ENCODE measurements at regions not wholly inside any gene's neighbourhood (a gene's known extent, or its start where the extent isn't known, plus 50 kb on each side); places are given as distances from the start of the nearest gene placed in this dataset.
"Not testable (repeated sequence)": the region's sequence is repeated elsewhere in the genome, so short reads cannot be mapped to it uniquely, and the experiment has no call there.

DNA sequence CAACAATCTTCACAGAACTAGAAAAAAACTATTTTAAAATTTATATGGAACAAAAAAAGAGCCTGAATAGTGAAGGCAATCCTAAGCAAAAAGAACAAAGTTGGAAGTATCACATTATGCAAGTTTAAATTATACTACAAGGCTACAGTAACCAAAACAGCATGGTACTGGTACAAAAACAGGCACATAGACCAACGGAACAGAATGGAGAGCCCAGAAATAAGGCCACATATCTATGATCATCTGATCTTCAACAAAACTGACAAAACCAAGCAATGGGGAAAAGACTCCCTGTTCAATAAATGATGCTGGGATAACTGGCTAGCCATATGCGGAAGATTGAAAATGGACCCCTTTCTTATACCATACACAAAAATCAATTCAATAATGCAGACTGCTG, 74.4 kb upstream of the RTN4 start:
- H3K4me3 ChIP-seq; H3K27me3 ChIP-seq (ENCODE audit: insufficient read depth in 3 of 3, low read length in 2 of 3); H3K36me3 ChIP-seq (ENCODE audit: insufficient read depth in 1 of 2, low read depth in 1 of 2); ATAC-seq; H3K27ac ChIP-seq; H3K9me3 ChIP-seq; DNase-seq: not testable (repeated sequence)
- 96 to 100% (median 100%) methylated on average over 2 of the region's 2 CpGs for WGBS, 3 donors
- intact Hi-C loops (cut with DNase I) = loop anchor here in 1 of 2 donors (5.0 kb wide), 1 partner anchor 33 kb away; no protein-coding TSS in a partner anchor
- peaks cover 17% of the 10 kb centered on the region for H3K4me1 ChIP-seq

DNA sequence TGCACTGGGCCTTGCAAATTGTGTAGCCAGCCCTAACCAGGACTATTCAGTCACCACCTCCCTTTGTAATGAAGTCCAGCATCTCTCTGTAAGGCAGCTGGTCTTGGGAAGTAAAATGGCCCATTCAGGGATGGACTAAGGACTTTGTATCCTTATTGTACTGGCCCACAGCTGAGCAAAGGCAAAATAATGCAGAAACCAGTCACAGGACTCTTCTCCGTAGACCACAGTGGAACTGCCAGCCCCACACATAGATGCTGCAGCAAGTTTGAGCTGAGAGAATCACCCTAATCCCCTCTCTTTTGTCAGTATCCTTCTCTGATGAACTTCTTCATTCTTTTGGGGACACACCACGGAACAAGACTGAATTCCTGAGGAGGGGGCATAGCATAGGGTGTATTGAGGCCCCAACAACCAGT, 73.6 kb upstream of the RTN4 start:
- H3K4me3 ChIP-seq = no peak overlapping the region
- intact Hi-C loops (cut with DNase I) = loop anchor here in 1 of 2 donors (5.0 kb wide), 1 partner anchor 33 kb away; no protein-coding TSS in a partner anchor
- H3K27ac ChIP-seq = no peak overlapping the region
- no peak for DNase-seq
- no peaks in the 10 kb centered on the region for H3K9me3 ChIP-seq
- peaks cover 24% of the 10 kb centered on the region for H3K4me1 ChIP-seq
- H3K27me3 ChIP-seq (ENCODE audit: insufficient read depth in 3 of 3, low read length in 2 of 3) = no peaks in the 10 kb centered on the region
- no peak for ATAC-seq
- no peak for TF ChIP-seq CTCF (IDR thresholded peaks at IDR 0.05)
- WGBS, 3 donors = 57 to 82% (median 65%) methylated on average over 2 of the region's 2 CpGs
- H3K36me3 ChIP-seq (ENCODE audit: insufficient read depth in 1 of 2, low read depth in 1 of 2) = no peaks in the 10 kb centered on the region

- H3K27ac ChIP-seq = peak overlapping the region; percentile 71
- H3K4me1 ChIP-seq = peaks cover 24% of the 10 kb centered on the region
- no peaks in the 10 kb centered on the region for H3K36me3 ChIP-seq (ENCODE audit: insufficient read depth in 1 of 2, low read depth in 1 of 2)
- 23 to 37% (median 26%) methylated on average over 8 of the region's 8 CpGs for WGBS, 3 donors
- peak; percentile 60 to 80 for DNase-seq
- ATAC-seq = peak; percentile 93 to 97 (median 94)
- H3K27me3 ChIP-seq (ENCODE audit: insufficient read depth in 3 of 3, low read length in 2 of 3) = no peaks in the 10 kb centered on the region
- no peaks in the 10 kb centered on the region for H3K9me3 ChIP-seq
- TF ChIP-seq CTCF (IDR thresholded peaks at IDR 0.05) = no peak
- peak overlapping the region; percentile 24 for H3K4me3 ChIP-seq
- intact Hi-C loops (cut with DNase I) = loop anchor here in 1 of 2 donors (5.0 kb wide), 1 partner anchor 37 kb away; no protein-coding TSS in a partner anchor
These were observed 70.5 kb upstream of the RTN4 start for GRCh38 chr2:55120634-55121359.

DNA sequence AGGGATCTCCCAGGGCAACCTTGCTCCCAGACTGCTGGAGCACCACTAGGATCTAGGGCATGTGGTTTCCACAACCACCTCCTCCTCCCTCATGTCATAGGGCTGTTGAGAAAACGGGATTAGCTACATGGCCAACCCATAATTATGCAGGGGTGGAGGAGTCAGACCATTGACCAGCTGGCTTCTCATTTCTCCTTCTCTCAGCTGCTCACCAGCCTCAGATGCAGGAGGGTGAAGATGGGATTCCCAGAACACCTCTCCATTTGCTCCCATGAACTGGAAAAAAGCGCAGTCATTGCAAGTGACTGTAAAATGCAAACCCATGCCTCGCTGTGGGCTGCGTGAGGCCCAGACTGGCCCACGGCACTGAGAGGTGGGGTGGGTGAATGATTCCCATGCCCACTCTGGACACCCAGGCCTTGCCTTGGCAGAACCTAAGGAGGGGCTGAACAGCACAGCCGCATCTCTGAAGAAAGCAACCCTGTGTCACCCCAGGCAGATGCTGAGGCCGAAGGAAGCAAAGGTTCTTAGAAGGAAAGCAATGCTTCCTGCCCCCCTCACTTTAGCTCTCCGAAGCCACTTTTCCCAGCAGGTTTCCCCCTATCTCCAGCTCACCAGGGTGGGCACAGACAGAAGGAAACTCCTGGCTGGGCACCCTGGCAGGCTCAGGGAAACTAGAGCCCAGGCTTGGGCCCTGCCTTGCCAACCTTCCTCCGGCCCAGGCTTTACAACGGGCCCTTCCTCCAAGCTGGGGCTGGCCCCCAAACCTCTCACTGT, 69.6 kb upstream of the RTN4 start:
- WGBS, 3 donors = 45 to 68% (median 54%) methylated on average over 10 of the region's 10 CpGs
- no peak for TF ChIP-seq CTCF (IDR thresholded peaks at IDR 0.05)
- peaks cover 24% of the 10 kb centered on the region for H3K4me1 ChIP-seq
- H3K4me3 ChIP-seq = peak overlapping the region; percentile 1
- ATAC-seq = peak; percentile 47 to 67 (median 54)
- intact Hi-C loops (cut with DNase I) = loop anchor here in 1 of 2 donors (5.0 kb wide), 1 partner anchor 37 kb away; no protein-coding TSS in a partner anchor
- peak overlapping the region; percentile 71 for H3K27ac ChIP-seq
- H3K9me3 ChIP-seq = no peaks in the 10 kb centered on the region
- no peaks in the 10 kb centered on the region for H3K27me3 ChIP-seq (ENCODE audit: insufficient read depth in 3 of 3, low read length in 2 of 3)
- no peaks in the 10 kb centered on the region for H3K36me3 ChIP-seq (ENCODE audit: insufficient read depth in 1 of 2, low read depth in 1 of 2)
- no peak for DNase-seq

GRCh38 chr2:55118643-55119083, 68.4 kb upstream of the RTN4 start:
- DNase-seq (no peak), ATAC-seq (no peak)
- intact Hi-C loops (cut with DNase I) = no loop called here
- Histone ChIP-seq H3K27me3 (ENCODE audit: insufficient read depth in 3 of 3, low read length in 2 of 3) (no peaks in the 10 kb centered on the region), H3K27ac (no peak overlapping the region), H3K9me3 (no peaks in the 10 kb centered on the region), H3K4me1 (peaks cover 25% of the 10 kb centered on the region), H3K36me3 (ENCODE audit: insufficient read depth in 1 of 2, low read depth in 1 of 2) (no peaks in the 10 kb centered on the region), H3K4me3 (no peak overlapping the region)
- WGBS, 3 donors = 49 to 55% (median 51%) methylated on average over 3 of the region's 3 CpGs
- TF ChIP-seq CTCF (IDR thresholded peaks at IDR 0.05) = no peak
